ENCODE measurements at regions not wholly inside any gene's neighbourhood (a gene's known extent, or its start where the extent isn't known, plus 50 kb on each side); places are given as distances from the start of the nearest gene placed in this dataset.
A peak's percentile ranks its signal among the peaks of the same experiment; 100 is the strongest.

DNA sequence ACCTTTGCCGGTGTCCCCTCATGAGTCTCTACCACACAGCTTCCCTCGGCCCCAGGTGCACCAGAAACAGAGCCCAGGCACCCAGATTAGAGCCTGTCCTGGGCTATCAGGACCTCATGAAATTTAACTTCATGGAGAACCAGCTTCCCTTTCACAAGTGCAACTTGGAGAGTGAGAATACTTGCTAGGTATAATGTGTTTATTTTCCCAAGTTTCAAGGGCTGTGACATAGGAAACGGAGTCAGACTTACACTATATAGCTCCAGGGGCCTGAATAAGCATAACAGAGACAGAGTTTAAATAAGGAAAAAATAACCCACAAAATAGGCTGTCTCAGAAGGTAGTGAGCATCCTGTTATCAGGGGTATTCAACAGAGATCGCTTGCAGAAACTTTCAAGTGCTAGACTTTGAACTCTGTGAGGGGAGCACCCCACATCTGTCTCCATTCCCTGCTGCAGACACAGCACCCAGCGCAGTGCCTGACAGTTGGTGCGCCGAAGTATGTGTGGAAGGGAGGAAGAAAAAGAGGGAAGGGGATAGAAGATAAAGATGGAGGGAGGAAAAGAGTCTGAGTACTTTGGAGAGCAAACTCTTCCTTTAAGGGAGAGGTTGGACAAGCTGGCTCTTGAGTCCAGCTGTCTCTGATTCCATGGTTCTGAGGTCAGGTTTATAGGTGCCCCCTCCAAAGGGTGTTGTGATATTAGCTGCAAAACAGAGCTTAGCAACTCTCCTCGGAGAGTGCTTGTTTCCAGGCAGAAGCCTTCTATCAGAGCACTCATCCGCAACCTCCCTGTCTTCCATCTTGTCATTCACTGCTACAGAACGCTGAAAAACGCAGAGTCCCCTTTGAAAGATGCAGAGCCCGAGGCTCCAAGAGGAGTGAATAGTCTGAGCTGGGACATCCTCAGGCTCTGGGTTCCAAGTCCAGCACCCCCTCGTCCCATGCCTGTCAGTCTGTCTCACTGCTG, 84.8 kb downstream of the CPN2 start:
- H3K36me3 Mint-ChIP-seq (ENCODE audit: low read depth): no peaks in the 10 kb centered on the region
- CTCF ChIA-PET: interaction anchor here (1.8 kb wide), 1 partner anchor 7 kb away, joined by 3 read pairs; no protein-coding TSS in a partner anchor

DNA sequence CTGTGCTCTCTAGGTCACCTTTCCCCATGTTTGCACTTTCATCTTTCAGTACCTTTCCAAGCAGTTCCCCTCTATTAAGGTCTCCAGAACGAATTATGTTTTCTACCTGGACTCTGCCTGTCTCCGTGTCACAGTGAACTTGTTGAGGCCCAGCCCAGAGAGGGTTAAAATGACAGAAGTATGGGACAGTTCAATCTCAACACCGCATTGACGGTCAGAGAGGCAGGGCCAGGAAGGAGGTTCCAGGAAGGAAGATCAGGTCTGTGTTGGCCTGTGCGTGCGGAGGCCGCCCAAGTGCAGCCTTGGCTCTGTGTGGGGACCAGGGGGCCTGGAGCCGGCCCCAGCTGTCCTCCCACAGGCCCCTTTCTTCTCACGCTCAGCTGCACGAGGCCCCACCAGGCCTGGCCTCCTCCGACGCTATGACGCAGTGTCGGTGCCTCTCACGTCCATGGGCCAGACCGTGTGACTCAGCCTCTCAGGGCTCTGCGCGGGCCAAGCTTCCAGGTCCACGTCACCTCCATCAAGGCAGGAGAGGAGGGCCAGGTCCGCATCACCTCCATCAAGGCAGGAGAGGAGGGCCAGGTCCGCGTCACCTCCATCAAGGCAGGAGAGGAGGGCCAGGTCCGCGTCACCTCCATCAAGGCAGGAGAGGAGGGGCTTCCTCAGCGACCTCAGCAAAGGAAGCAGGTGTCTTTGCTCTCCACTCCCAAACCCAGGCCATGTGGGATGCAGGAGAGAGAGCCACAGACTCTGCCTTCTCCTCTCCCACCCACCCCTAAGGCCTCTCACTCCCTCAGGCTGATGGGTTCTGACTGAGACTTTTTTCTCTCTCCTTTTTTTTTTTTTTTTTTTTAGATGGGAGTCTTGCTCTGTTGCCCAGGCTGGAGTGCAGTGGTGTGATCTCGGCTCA, 83.1 kb downstream of the CPN2 start:
- Mint-ChIP-seq H3K27ac (no peak overlapping the region), H3K4me1 (ENCODE audit: low read depth) (peaks cover 3% of the 10 kb centered on the region), H3K27me3 (ENCODE audit: low read depth) (peaks cover 2% of the 10 kb centered on the region), H3K36me3 (ENCODE audit: low read depth) (no peaks in the 10 kb centered on the region), H3K9me3 (no peaks in the 10 kb centered on the region), H3K4me3 (no peak overlapping the region)
- DNase-seq: no peak
- intact Hi-C loops (cut with micrococcal nuclease): no loop called here
- CTCF ChIA-PET: interaction anchor here (0.6 to 1.8 kb wide), 3 partner anchors 9 to 48 kb away, joined by 3 read pairs; no protein-coding TSS in a partner anchor

More for the DNA sequence above, 84.8 kb downstream of the CPN2 start:
- peaks cover 3% of the 10 kb centered on the region for H3K4me1 Mint-ChIP-seq (ENCODE audit: low read depth)
- no peak overlapping the region for H3K4me3 Mint-ChIP-seq
- peaks cover 2% of the 10 kb centered on the region for H3K27me3 Mint-ChIP-seq (ENCODE audit: low read depth)
- DNase-seq: no peak
- intact Hi-C loops (cut with micrococcal nuclease): no loop called here
- H3K9me3 Mint-ChIP-seq: no peaks in the 10 kb centered on the region
- no peak overlapping the region for H3K27ac Mint-ChIP-seq

DNA sequence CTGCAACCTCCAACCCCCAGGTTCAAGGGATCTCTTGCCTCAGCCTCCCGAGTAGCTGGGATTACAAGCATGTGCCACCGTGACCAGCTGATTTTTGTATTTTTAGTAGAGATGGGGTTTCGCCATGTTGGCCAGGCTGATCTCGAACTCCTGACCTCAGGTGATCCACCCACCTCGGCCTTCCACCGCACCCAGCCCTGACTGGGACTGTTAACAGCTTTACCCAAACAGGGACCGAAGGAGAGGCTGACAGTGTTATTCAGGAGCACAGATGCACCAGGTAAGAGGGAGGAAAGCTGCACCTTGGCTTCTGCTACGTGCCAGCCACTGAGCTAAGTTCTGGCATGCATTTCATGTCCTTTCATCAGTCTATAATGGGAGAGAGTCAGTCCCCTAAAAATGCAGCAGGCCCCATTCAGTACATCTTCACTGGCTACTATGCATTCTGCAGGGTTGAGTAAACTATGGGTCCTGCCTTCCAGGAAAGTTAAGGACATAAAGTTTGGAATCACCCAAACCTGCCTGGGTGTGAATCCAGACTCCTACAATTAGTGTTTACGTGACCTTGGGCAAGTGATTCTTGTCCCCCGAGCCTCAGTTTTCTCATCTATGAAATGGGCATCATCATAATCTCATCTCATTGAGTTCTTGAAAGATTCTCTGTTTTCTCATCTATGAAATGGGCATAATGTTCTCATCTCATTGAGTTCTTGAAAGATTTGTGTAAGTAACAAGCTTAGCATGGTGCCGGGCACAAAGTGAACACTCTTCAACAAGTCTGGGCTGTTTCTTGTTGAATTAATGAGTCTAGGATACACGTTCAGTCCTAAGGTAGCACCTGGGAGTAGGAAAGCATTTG, 82.2 kb downstream of the CPN2 start:
- Mint-ChIP-seq H3K27me3 (ENCODE audit: low read depth) (peaks cover 2% of the 10 kb centered on the region), H3K27ac (no peak overlapping the region), H3K4me1 (ENCODE audit: low read depth) (peaks cover 3% of the 10 kb centered on the region), H3K36me3 (ENCODE audit: low read depth) (no peaks in the 10 kb centered on the region), H3K9me3 (no peaks in the 10 kb centered on the region), H3K4me3 (no peak overlapping the region)
- intact Hi-C loops (cut with micrococcal nuclease): no loop called here
- no peak for DNase-seq
- CTCF ChIA-PET: no interaction called here

DNA sequence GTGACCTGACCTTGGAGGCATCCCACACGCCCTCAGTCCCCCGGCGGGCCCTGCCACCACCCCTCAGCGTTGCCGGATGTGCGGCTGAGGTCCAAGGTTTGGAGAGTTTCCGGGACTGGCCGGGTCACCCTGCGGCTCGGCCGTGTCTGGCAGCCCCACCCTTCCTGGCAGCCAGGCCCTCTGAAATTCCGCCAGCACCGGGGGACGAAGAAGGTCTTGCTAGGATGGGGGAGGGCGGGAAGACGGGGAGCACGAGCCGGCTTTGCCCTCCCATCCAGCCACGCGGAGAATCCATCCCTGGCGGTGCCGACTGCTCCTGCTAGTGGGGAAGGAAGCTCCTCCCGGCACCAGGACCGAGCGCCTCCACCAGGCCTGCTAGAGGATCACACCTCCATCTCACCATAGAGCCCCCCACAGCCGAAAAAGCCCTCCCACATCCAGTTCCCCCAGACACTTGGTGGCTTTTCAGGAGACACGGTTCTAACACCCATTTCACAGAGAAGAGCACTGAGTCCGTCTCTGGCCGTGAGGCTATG, 81.5 kb downstream of the CPN2 start:
- peak; percentile 21 for DNase-seq
- H3K9me3 Mint-ChIP-seq: no peaks in the 10 kb centered on the region
- CTCF ChIA-PET: no interaction called here
- H3K27me3 Mint-ChIP-seq (ENCODE audit: low read depth): peaks cover 2% of the 10 kb centered on the region
- no peak overlapping the region for H3K4me3 Mint-ChIP-seq
- peaks cover 3% of the 10 kb centered on the region for H3K4me1 Mint-ChIP-seq (ENCODE audit: low read depth)
- intact Hi-C loops (cut with micrococcal nuclease): no loop called here
- no peaks in the 10 kb centered on the region for H3K36me3 Mint-ChIP-seq (ENCODE audit: low read depth)
- H3K27ac Mint-ChIP-seq: no peak overlapping the region

DNA sequence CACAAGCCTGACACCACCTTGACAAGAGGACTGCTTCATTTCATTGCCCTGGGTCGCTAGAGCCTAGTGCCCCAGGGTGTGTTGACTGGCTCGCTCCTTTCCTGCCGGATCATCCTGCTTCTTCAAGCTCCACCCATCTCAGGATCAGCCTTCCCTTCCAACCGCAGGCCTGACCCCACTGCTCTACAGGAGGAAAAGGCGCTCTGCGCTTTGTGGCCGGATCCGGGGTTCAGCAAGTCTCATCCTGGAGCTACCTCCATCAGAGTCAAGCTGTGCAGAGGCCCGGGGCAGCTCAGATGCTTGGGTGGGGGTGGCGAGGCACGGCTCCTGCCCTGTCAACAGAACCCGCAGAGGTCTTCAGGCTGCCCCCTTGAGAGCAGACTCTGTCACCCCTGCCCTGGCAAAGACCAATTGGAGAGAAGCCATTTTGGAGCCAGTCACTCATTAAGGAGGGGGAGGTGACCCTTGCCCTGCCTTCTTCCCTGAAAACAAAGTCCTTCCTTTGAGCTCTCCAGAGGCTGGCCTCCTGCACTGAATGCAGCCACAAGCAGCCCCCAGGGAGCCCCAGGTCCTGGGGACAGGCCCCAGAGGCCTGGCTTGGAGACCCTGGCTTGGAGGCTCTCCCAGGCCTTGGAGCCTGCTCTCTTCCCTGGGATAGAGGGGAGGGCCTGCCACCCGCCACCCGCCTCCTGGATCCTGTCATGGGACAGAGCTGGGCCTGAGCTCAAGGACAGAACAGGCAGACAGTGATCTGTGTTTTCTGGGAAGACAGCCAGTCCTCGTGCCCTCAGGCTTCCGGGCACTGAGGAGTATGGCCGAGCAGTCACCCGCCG, 80.3 kb downstream of the CPN2 start:
- Mint-ChIP-seq H3K27ac (no peak overlapping the region), H3K4me1 (ENCODE audit: low read depth) (peaks cover 7% of the 10 kb centered on the region), H3K9me3 (no peaks in the 10 kb centered on the region), H3K27me3 (ENCODE audit: low read depth) (peaks cover 2% of the 10 kb centered on the region), H3K36me3 (ENCODE audit: low read depth) (no peaks in the 10 kb centered on the region), H3K4me3 (no peak overlapping the region)
- no peak for DNase-seq
- CTCF ChIA-PET: no interaction called here
- intact Hi-C loops (cut with micrococcal nuclease): no loop called here

DNA sequence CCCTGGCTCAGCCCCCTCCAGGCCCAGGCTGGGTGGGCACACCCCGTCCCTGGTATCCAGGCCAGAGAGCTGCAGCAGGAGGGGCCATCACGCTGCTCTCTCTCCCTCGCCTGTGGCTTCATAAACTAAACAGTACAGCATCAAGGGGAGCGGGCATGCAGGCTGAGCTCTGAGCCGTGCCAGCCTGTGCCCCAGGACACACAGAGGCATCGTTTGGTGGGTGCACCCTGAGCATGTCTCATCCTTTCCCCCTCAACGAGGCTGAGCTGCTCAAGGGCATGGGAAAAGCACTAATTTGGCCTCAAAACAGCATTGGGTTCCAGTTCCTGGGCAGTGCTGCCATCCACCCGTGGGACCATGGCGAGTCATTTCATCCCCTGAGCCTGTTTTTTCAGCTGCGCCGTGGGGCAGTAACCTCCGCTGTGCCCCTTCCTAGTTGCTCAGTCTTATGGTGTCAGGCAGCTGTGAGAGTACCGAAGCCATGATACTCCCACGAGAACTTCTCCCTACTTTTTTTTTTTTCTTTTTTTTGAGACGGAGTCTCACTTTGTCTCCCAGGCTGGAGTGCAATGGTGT, 79.6 kb downstream of the CPN2 start:
- CTCF ChIA-PET: no interaction called here

DNA sequence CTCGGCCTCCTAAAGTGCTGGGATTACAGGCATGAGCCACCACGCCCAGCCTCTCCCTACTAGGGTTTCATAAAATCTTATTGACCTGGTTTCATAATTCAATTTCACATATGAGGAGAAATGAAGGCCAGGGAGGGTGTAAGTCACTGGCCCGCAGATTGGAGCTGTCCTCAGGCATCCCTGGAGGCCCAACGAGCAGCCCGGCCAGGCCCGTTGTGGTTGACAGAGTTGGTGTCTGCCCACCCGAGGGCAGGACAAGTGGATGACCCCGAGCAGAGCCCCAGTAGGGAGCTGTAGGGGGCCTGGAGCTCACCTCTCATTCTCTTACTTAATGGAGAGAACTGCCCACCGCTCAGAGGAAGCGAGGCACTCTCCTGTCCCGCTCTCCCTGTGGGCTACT, 78.9 kb downstream of the CPN2 start:
- H3K27me3 Mint-ChIP-seq (ENCODE audit: low read depth): peaks cover 2% of the 10 kb centered on the region
- H3K4me1 Mint-ChIP-seq (ENCODE audit: low read depth): peaks cover 7% of the 10 kb centered on the region
- no peak overlapping the region for H3K27ac Mint-ChIP-seq
- intact Hi-C loops (cut with micrococcal nuclease): no loop called here
- H3K9me3 Mint-ChIP-seq: no peaks in the 10 kb centered on the region
- CTCF ChIA-PET: interaction anchor here (0.6 kb wide), 1 partner anchor 106 kb away, joined by 5 read pairs; no protein-coding TSS in a partner anchor
- H3K4me3 Mint-ChIP-seq: no peak overlapping the region
- no peak for DNase-seq
- no peaks in the 10 kb centered on the region for H3K36me3 Mint-ChIP-seq (ENCODE audit: low read depth)

More for the DNA sequence above, 79.6 kb downstream of the CPN2 start:
- Mint-ChIP-seq H3K36me3 (ENCODE audit: low read depth) (no peaks in the 10 kb centered on the region), H3K9me3 (no peaks in the 10 kb centered on the region), H3K4me3 (no peak overlapping the region), H3K27ac (no peak overlapping the region), H3K4me1 (ENCODE audit: low read depth) (peaks cover 7% of the 10 kb centered on the region), H3K27me3 (ENCODE audit: low read depth) (peaks cover 2% of the 10 kb centered on the region)
- no peak for DNase-seq
- intact Hi-C loops (cut with micrococcal nuclease): no loop called here

DNA sequence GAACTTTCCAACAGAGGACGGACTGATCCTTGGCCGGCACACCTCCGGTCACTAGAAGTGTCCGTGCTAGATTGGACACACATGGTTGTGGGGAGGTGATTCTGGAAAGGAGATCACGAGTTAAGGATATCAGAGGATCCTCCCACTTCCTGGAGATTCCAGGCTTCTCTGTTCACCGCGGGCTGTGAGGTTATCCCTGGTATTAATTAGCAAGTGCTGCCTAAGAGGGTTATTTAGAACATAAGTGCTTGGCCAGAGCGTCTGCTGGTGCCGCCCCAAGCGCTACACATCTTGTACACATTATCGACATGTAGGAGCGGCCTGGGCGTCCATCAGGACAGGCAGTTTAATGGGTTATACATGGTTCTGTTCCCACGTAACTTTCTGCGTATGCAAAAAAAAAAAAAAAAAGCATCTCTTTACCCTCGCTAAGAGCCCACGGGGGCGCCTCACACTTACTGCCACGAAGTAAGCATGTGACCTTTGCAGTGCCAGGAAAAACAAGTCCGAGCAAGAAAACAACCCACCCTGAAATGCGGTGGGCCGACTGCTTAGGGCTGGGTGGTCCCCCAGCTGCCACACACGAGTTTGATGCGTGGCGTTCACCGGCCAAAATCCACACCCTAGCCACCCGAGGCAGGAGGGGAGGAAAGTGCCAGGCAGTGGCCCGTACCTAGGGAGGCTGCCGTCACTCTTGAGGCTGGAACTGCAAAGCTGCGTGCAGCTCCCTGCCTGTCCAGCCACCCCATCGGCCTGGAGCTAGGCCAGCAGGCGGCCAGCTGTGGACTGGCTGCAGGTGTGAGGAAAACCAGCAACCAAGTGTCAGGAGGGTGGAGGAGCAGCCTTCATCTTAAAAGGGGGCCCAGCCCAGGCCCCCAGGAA, 78.0 kb downstream of the CPN2 start:
- Mint-ChIP-seq H3K36me3 (ENCODE audit: low read depth) (no peaks in the 10 kb centered on the region), H3K27ac (no peak overlapping the region), H3K4me3 (no peak overlapping the region), H3K4me1 (ENCODE audit: low read depth) (peaks cover 7% of the 10 kb centered on the region), H3K27me3 (ENCODE audit: low read depth) (peaks cover 2% of the 10 kb centered on the region), H3K9me3 (no peaks in the 10 kb centered on the region)
- intact Hi-C loops (cut with micrococcal nuclease): no loop called here
- DNase-seq: no peak
- CTCF ChIA-PET: interaction anchor here (0.6 kb wide), 1 partner anchor 107 kb away, joined by 5 read pairs; no protein-coding TSS in a partner anchor

DNA sequence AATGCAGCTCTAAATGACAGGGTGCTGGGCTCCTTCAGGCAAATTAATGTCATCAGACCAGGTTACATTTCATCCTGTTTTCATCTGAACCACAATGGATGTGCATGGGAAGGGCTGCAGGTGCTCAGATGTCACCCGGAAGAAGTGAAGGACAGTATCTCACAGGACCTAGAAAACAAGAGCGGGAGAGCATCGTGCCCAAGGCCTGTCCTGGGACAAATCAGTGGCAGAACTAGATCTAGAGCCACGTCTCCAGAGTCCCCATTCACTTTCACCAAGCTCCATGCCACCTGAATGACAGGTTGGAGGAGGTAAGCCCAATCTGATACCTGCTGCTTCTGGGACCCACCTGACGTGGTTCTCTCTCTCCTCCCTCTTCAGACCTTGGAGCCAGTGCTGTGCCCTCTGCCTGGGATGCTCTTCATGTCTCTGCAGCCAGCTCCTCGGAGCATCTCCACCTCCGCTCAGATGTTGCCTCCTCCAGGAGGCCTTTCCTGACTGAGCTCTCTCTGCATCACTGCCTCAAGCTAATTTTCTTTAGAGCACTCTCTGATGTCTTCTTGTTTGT, 77.3 kb downstream of the CPN2 start:
- DNase-seq: no peak
- Mint-ChIP-seq H3K27me3 (ENCODE audit: low read depth) (peaks cover 2% of the 10 kb centered on the region), H3K4me1 (ENCODE audit: low read depth) (peaks cover 7% of the 10 kb centered on the region), H3K36me3 (ENCODE audit: low read depth) (no peaks in the 10 kb centered on the region), H3K27ac (no peak overlapping the region), H3K4me3 (no peak overlapping the region), H3K9me3 (no peaks in the 10 kb centered on the region)
- intact Hi-C loops (cut with micrococcal nuclease): no loop called here
- CTCF ChIA-PET: no interaction called here
